GM18502 (cell line): ENCODE measurements at regions not wholly inside any gene's neighbourhood (a gene's known extent, or its start where the extent isn't known, plus 50 kb on each side); places are given as distances from the start of the nearest gene placed in this dataset.

Experiments
- ATAC-seq: cut with Tn5 transposase; IDR thresholded peaks from one replicate; pipeline ENCODE4 v1.9.1; 2021; ENCODE audit warnings: mild to moderate bottlenecking; ENCODE audit not compliant: unreplicated experiment, poor library complexity

GRCh38 chr18:27763936-27764335, 413.0 kb downstream of the CDH2 start:
- no peak for ATAC-seq

GRCh38 chr18:27763341-27763740, 413.6 kb downstream of the CDH2 start:
- ATAC-seq: no peak

GRCh38 chr18:27762054-27762453, 414.9 kb downstream of the CDH2 start:
- no peak for ATAC-seq

GRCh38 chr18:27752944-27753343, 424.0 kb downstream of the CDH2 start:
- no peak for ATAC-seq

- no peak for ATAC-seq
These were observed 426.0 kb downstream of the CDH2 start for GRCh38 chr18:27750923-27751322.

GRCh38 chr18:27750014-27750413, 426.9 kb downstream of the CDH2 start:
- ATAC-seq: no peak

- ATAC-seq: no peak
These were observed 427.7 kb downstream of the CDH2 start for GRCh38 chr18:27749194-27749593.

GRCh38 chr18:27746241-27746640, 430.7 kb downstream of the CDH2 start:
- ATAC-seq: no peak

- no peak for ATAC-seq
These were observed 441.8 kb downstream of the CDH2 start for GRCh38 chr18:27735117-27735516.

GRCh38 chr18:27731211-27731610, 445.7 kb downstream of the CDH2 start:
- no peak for ATAC-seq

GRCh38 chr18:27728659-27729058, 448.3 kb downstream of the CDH2 start:
- no peak for ATAC-seq

- ATAC-seq: no peak
These were observed 452.6 kb downstream of the CDH2 start for GRCh38 chr18:27724362-27724761.

- ATAC-seq: no peak
These were observed 453.8 kb downstream of the CDH2 start for GRCh38 chr18:27723168-27723567.

- ATAC-seq: no peak
These were observed 457.2 kb downstream of the CDH2 start for GRCh38 chr18:27719680-27720079.

GRCh38 chr18:27717816-27718215, 459.1 kb downstream of the CDH2 start:
- no peak for ATAC-seq

GRCh38 chr18:27717250-27717649, 459.7 kb downstream of the CDH2 start:
- no peak for ATAC-seq

GRCh38 chr18:27715751-27716150, 461.2 kb downstream of the CDH2 start:
- no peak for ATAC-seq

GRCh38 chr18:27713738-27714095, 463.2 kb downstream of the CDH2 start:
- ATAC-seq: no peak

- ATAC-seq: no peak
These were observed 463.7 kb downstream of the CDH2 start for GRCh38 chr18:27713037-27713737.

- no peak for ATAC-seq
These were observed 464.9 kb downstream of the CDH2 start for GRCh38 chr18:27712066-27712465.

GRCh38 chr18:27711382-27711781, 465.5 kb downstream of the CDH2 start:
- no peak for ATAC-seq

- ATAC-seq: no peak
These were observed 467.6 kb downstream of the CDH2 start for GRCh38 chr18:27709344-27709743.

GRCh38 chr18:27707201-27707600, 469.7 kb downstream of the CDH2 start:
- ATAC-seq: no peak
